GM12878 (cell line): ENCODE measurements at regions not wholly inside any gene's neighbourhood (a gene's known extent, or its start where the extent isn't known, plus 50 kb on each side); places are given as distances from the start of the nearest gene placed in this dataset.

Experiments
- ATF7 ChIP-seq: fragments of 450-650 bp; IDR thresholded peaks from 2 replicates; pipeline ENCODE4 v1.6.1; 2016; ENCODE audit warnings: low read depth, mild to moderate bottlenecking
- CTCF ChIP-seq, 3 experiments: IDR thresholded peaks in 2 of 3; conservative IDR thresholded peaks in 1 of 3; 2 replicates each; pipeline ENCODE4 v1.5.1; 2011; ENCODE audit warnings: low read depth in 3 of 3, low read length in 3 of 3, mild to moderate bottlenecking in 3 of 3, control low read depth in 2 of 3, moderate library complexity in 2 of 3, inconsistent platforms in 1 of 3, mixed read lengths in 1 of 3; ENCODE audit not compliant: control insufficient read depth in 2 of 3, insufficient read depth in 1 of 3; ENCODE audit errors: extremely low read depth in 1 of 3
- IKZF2 ChIP-seq, 2 experiments: fragments of 450-650 bp; IDR thresholded peaks; 2 replicates each; pipeline ENCODE4 v1.6.1; 2017; ENCODE audit warnings: mild to moderate bottlenecking in 2 of 2, moderate library complexity in 2 of 2
- KAT2A ChIP-seq: conservative IDR thresholded peaks from 2 replicates; pipeline ENCODE4 v1.6.1; 2011; ENCODE audit warnings: low read depth, low read length; ENCODE audit not compliant: control insufficient read depth
- POLR2A ChIP-seq: IDR thresholded peaks from 2 replicates; pipeline ENCODE4 v1.6.1; 2011; ENCODE audit warnings: low read depth, mild to moderate bottlenecking, low read length
- POLR2AphosphoS5 ChIP-seq: IDR thresholded peaks from 2 replicates; pipeline ENCODE4 v1.6.1; 2011; ENCODE audit warnings: mild to moderate bottlenecking, low read length, inconsistent platforms
- ZNF207 ChIP-seq: fragments of 450-650 bp; IDR thresholded peaks from 2 replicates; pipeline ENCODE4 v1.6.1; 2014; ENCODE audit warnings: antibody characterized with exemption, mild to moderate bottlenecking, borderline replicate concordance
- ZNF274 ChIP-seq: IDR thresholded peaks from one replicate; pipeline ENCODE4 v1.8.0; 2011; ENCODE audit not compliant: insufficient read length, insufficient read depth
- TF ChIP-seq, protein P1 (sequence below): IDR thresholded peaks from 2 replicates; pipeline ENCODE4 v1.6.1; 2012; ENCODE audit warnings: low read depth, low read length, improper control_type of control experiment

DNA sequence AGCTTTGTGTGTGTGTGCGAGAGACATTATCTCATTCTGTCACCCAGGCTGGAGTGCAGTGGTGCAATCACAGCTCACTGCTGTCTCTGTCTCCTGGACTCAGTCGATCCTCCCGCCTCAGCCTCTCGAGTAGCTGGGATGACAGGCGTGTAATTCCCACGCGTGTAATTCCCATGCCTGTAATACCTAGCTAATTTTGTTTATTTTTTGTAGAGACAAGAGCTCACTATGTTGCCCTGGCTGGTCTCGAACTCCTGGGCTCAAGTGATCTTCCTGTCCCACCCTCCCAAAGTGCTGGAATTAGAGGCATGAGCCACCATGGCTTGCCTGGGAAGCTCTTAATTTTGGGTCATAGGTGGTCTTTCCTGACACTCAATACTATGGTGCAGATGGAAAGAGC lies 205.3 kb upstream of the TNRC6C start:
- TF ChIP-seq, protein P1, sequence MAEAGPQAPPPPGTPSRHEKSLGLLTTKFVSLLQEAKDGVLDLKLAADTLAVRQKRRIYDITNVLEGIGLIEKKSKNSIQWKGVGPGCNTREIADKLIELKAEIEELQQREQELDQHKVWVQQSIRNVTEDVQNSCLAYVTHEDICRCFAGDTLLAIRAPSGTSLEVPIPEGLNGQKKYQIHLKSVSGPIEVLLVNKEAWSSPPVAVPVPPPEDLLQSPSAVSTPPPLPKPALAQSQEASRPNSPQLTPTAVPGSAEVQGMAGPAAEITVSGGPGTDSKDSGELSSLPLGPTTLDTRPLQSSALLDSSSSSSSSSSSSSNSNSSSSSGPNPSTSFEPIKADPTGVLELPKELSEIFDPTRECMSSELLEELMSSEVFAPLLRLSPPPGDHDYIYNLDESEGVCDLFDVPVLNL = no peak
- TF ChIP-seq KAT2A = no peak
- no peak for TF ChIP-seq CTCF (IDR thresholded peaks at IDR 0.05 in 2 of 3, conservative IDR thresholded peaks at IDR 0.05 in 1 of 3; ENCODE audit: control insufficient read depth in 2 of 3, extremely low read depth in 1 of 3, insufficient read depth in 1 of 3, low read depth in 3 of 3, low read length in 3 of 3)
- TF ChIP-seq POLR2A = no peak
- no peak for TF ChIP-seq POLR2AphosphoS5
- TF ChIP-seq ZNF207 = no peak
- TF ChIP-seq ZNF274 = no peak
- no peak for TF ChIP-seq ATF7
- TF ChIP-seq IKZF2 (IDR thresholded peaks at IDR 0.05) = no peak
